ENCODE measurements at regions not wholly inside any gene's neighbourhood (a gene's known extent, or its start where the extent isn't known, plus 50 kb on each side); places are given as distances from the start of the nearest gene placed in this dataset.

DNA sequence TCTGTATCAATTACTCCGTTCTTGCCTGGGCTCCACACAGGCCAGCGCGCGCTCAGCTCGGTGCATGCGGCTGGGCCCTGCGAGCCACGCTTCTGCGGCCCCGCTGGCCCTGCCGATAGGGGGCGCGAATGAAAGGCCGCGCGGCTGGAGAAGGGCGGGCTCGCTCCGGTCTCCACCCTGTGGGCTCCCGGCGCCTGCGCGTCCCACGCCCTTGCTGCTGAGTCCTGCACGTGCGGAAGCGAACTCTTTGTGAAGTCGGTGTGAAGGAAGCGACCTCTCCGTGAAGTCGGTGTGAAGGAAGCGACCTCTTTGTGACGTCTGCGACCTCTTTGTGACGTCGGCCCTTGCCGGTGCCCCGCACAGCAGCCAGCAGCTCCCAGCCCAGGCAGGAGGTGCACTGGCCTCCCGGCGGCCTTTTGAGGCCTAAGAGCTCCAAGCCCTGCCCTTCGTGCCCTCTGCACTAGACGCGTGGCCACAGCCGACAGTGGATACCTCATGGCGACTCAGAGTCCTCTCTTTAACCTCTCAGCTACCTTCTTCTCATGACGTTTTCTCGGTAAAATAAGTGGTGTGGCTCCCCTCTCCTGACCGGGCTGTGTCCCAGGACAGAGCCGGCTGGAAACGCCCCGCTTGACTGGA, 391.9 kb upstream of the RAB6C start:
- TF ChIP-seq POLR2A (IDR thresholded peaks at IDR 0.05) = no peak
- TF ChIP-seq, protein P1, sequence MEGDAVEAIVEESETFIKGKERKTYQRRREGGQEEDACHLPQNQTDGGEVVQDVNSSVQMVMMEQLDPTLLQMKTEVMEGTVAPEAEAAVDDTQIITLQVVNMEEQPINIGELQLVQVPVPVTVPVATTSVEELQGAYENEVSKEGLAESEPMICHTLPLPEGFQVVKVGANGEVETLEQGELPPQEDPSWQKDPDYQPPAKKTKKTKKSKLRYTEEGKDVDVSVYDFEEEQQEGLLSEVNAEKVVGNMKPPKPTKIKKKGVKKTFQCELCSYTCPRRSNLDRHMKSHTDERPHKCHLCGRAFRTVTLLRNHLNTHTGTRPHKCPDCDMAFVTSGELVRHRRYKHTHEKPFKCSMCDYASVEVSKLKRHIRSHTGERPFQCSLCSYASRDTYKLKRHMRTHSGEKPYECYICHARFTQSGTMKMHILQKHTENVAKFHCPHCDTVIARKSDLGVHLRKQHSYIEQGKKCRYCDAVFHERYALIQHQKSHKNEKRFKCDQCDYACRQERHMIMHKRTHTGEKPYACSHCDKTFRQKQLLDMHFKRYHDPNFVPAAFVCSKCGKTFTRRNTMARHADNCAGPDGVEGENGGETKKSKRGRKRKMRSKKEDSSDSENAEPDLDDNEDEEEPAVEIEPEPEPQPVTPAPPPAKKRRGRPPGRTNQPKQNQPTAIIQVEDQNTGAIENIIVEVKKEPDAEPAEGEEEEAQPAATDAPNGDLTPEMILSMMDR (IDR thresholded peaks at IDR 0.05 in 4 of 5, conservative IDR thresholded peaks at IDR 0.05 in 1 of 5) = no peak
